ENCODE measurements at regions not wholly inside any gene's neighbourhood (a gene's known extent, or its start where the extent isn't known, plus 50 kb on each side); places are given as distances from the start of the nearest gene placed in this dataset.

DNA sequence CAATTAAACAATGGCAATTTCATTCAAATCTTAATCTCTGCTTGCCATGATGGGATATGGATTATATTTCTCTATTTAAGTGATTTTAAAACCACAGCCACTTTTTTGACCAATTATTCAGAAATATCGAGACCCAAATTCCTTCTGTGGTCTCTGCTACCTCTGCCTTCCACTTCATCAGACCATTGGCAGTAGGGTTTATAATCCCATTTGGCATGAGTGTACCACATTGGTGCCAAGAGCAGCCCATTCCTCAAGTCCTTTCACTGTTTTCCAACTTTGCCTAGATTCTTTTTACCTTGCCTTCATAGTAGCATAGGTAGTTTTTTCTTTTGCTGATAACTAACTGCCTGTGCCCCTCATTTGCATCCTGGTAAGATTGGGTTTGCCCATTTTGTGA is 319.9 kb downstream of the ARL4A start:
- TF ChIP-seq, protein P1, sequence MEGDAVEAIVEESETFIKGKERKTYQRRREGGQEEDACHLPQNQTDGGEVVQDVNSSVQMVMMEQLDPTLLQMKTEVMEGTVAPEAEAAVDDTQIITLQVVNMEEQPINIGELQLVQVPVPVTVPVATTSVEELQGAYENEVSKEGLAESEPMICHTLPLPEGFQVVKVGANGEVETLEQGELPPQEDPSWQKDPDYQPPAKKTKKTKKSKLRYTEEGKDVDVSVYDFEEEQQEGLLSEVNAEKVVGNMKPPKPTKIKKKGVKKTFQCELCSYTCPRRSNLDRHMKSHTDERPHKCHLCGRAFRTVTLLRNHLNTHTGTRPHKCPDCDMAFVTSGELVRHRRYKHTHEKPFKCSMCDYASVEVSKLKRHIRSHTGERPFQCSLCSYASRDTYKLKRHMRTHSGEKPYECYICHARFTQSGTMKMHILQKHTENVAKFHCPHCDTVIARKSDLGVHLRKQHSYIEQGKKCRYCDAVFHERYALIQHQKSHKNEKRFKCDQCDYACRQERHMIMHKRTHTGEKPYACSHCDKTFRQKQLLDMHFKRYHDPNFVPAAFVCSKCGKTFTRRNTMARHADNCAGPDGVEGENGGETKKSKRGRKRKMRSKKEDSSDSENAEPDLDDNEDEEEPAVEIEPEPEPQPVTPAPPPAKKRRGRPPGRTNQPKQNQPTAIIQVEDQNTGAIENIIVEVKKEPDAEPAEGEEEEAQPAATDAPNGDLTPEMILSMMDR (IDR thresholded peaks at IDR 0.05; ENCODE audit: low read depth, low read length, missing input control), result no peak
- no peak for TF ChIP-seq ATF3 (IDR thresholded peaks at IDR 0.05)
- TF ChIP-seq FOXA1 (IDR thresholded peaks at IDR 0.05), result no peak
- no peak for TF ChIP-seq TAF1 (conservative IDR thresholded peaks at IDR 0.05)
- TF ChIP-seq SP1 (IDR thresholded peaks at IDR 0.05), result no peak
- no peak for TF ChIP-seq JUND (IDR thresholded peaks at IDR 0.05)
- TF ChIP-seq, protein P2, sequence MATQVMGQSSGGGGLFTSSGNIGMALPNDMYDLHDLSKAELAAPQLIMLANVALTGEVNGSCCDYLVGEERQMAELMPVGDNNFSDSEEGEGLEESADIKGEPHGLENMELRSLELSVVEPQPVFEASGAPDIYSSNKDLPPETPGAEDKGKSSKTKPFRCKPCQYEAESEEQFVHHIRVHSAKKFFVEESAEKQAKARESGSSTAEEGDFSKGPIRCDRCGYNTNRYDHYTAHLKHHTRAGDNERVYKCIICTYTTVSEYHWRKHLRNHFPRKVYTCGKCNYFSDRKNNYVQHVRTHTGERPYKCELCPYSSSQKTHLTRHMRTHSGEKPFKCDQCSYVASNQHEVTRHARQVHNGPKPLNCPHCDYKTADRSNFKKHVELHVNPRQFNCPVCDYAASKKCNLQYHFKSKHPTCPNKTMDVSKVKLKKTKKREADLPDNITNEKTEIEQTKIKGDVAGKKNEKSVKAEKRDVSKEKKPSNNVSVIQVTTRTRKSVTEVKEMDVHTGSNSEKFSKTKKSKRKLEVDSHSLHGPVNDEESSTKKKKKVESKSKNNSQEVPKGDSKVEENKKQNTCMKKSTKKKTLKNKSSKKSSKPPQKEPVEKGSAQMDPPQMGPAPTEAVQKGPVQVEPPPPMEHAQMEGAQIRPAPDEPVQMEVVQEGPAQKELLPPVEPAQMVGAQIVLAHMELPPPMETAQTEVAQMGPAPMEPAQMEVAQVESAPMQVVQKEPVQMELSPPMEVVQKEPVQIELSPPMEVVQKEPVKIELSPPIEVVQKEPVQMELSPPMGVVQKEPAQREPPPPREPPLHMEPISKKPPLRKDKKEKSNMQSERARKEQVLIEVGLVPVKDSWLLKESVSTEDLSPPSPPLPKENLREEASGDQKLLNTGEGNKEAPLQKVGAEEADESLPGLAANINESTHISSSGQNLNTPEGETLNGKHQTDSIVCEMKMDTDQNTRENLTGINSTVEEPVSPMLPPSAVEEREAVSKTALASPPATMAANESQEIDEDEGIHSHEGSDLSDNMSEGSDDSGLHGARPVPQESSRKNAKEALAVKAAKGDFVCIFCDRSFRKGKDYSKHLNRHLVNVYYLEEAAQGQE (IDR thresholded peaks at IDR 0.05), result no peak
- TF ChIP-seq HNF4A (conservative IDR thresholded peaks at IDR 0.05), result no peak
- TF ChIP-seq EGR1 (IDR thresholded peaks at IDR 0.05; ENCODE audit: low read depth in 2 of 2), result no peak
- TF ChIP-seq ZBTB33 (IDR thresholded peaks at IDR 0.05), result no peak
- no peaks in the 10 kb centered on the region for H3K9me3 ChIP-seq (ENCODE audit: control insufficient read depth in 4 of 4, low read length in 3 of 4)
- H3K9ac ChIP-seq (ENCODE audit: low read depth in 1 of 2, low read length in 2 of 2), result no peak overlapping the region
- WGBS, result 94% methylated on average over 1 of the region's 1 CpG
- no peak overlapping the region for H3K4me3 ChIP-seq (ENCODE audit: low read depth in 1 of 3, low read length in 3 of 3)
- H3K36me3 ChIP-seq (ENCODE audit: control insufficient read depth in 4 of 4, insufficient read depth in 3 of 4, low read depth in 1 of 4, low read length in 3 of 4), result no peaks in the 10 kb centered on the region
- no peaks in the 10 kb centered on the region for H3K4me1 ChIP-seq (ENCODE audit: control insufficient read depth in 4 of 4, insufficient read depth in 4 of 4, low read length in 3 of 4)
- H3K27ac ChIP-seq (ENCODE audit: low read depth in 1 of 2, low read length in 2 of 2), result no peak overlapping the region
- no peak for DNase-seq (ENCODE audit: low spot score)
- H3K27me3 ChIP-seq (ENCODE audit: control insufficient read depth in 4 of 4, insufficient read depth in 4 of 4, low read length in 3 of 4), result no peaks in the 10 kb centered on the region

- Histone ChIP-seq H3K9ac (ENCODE audit: low read depth in 1 of 2, low read length in 2 of 2) (no peak overlapping the region), H3K9me3 (ENCODE audit: control insufficient read depth in 4 of 4, low read length in 3 of 4) (no peaks in the 10 kb centered on the region), H3K36me3 (ENCODE audit: control insufficient read depth in 4 of 4, insufficient read depth in 3 of 4, low read depth in 1 of 4, low read length in 3 of 4) (no peaks in the 10 kb centered on the region), H3K27me3 (ENCODE audit: control insufficient read depth in 4 of 4, insufficient read depth in 4 of 4, low read length in 3 of 4) (no peaks in the 10 kb centered on the region), H3K4me1 (ENCODE audit: control insufficient read depth in 4 of 4, insufficient read depth in 4 of 4, low read length in 3 of 4) (no peaks in the 10 kb centered on the region), H3K4me3 (ENCODE audit: low read depth in 1 of 3, low read length in 3 of 3) (no peak overlapping the region), H3K27ac (ENCODE audit: low read depth in 1 of 2, low read length in 2 of 2) (no peak overlapping the region)
- WGBS, result 97% methylated on average over 3 of the region's 3 CpGs
- no peak for TF ChIP-seq TAF1 (conservative IDR thresholded peaks at IDR 0.05)
- TF ChIP-seq, protein P2 (IDR thresholded peaks at IDR 0.05), result no peak
- DNase-seq (ENCODE audit: low spot score), result no peak
These were observed 322.1 kb downstream of the ARL4A start for GRCh38 chr7:13009517-13009916.

Measured in liver (tissue), 8 donors.